GM21723 (cell line): ENCODE measurements at regions not wholly inside any gene's neighbourhood (a gene's known extent, or its start where the extent isn't known, plus 50 kb on each side); places are given as distances from the start of the nearest gene placed in this dataset.
"Not testable (repeated sequence)": the region's sequence is repeated elsewhere in the genome, so short reads cannot be mapped to it uniquely, and the experiment has no call there.

Experiments
- ATAC-seq: cut with Tn5 transposase; IDR thresholded peaks from one replicate; pipeline ENCODE4 v1.9.1; 2021; ENCODE audit warnings: mild to moderate bottlenecking, moderate library complexity; ENCODE audit not compliant: unreplicated experiment

GRCh38 chr5:163938595-163938994 lies 433.2 kb downstream of the MAT2B start:
- no peak for ATAC-seq

GRCh38 chr5:163941079-163941478 lies 435.7 kb downstream of the MAT2B start:
- no peak for ATAC-seq

GRCh38 chr5:163943546-163943945 lies 438.1 kb downstream of the MAT2B start:
- ATAC-seq: no peak

- no peak for ATAC-seq
Measured at GRCh38 chr5:163944738-163945137, 439.3 kb downstream of the MAT2B start.

- no peak for ATAC-seq
Measured at GRCh38 chr5:163947848-163948666, 442.6 kb downstream of the MAT2B start.

DNA sequence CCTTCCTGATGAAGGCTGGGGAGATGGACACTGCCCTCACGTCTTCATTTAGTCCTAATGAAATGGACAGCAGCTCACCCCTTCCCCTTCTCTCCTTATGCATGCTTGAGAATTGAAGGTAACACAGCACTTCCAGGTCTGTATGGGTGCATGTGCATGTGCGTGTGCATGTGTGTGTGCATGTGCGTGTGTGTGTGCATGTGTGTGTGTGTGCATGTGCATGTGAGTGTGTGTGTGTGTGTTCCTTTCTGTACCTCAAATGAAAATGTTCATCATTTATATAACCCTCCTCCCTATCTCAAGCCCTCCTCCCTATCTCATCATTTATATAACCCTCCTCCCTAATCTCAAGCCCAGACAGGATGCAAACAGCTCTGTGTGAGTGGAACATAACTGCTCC lies 444.8 kb downstream of the MAT2B start:
- no peak for ATAC-seq

DNA sequence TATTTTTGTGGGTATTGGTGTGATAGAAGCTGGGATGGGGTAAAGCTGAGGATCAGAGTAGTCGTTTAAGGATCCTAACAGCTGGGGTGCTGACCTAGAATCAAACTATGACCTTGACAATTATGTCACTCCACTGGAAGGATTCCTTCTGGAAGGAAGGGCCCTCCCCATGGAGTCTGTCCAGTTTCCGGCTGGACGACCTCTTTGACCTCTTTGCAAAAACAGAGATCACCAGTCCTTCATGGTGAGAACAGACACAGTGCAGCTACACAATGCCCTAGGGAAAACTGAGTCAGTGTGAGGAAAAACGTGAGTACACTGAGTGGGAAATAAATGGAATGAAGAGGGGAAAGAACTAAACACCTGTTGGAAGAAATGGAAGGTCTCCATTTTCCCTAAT lies 445.6 kb downstream of the MAT2B start:
- no peak for ATAC-seq

DNA sequence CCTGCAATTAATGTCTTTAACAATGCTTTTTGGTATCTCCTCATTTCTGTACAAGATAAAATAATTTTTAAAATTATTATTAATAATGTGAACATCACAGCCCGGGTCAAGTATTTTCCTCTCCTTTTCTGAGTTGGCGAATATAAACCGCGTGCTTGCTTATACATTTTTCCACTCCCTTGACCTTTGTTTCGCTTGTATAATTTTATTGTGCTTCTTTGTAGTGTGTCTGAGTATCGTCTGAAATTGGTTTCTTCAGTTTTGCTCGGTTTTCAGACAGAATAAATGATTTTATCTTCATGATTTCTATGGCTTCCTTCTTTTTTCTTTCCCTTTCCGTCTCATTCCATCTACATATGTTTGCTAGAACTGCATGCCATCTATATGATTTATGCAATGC lies 448.5 kb downstream of the MAT2B start:
- ATAC-seq: no peak

- ATAC-seq: not testable (repeated sequence)
Measured at GRCh38 chr5:163961230-163961629, 455.8 kb downstream of the MAT2B start.

- no peak for ATAC-seq
Measured at GRCh38 chr5:163963881-163964280, 458.5 kb downstream of the MAT2B start.

DNA sequence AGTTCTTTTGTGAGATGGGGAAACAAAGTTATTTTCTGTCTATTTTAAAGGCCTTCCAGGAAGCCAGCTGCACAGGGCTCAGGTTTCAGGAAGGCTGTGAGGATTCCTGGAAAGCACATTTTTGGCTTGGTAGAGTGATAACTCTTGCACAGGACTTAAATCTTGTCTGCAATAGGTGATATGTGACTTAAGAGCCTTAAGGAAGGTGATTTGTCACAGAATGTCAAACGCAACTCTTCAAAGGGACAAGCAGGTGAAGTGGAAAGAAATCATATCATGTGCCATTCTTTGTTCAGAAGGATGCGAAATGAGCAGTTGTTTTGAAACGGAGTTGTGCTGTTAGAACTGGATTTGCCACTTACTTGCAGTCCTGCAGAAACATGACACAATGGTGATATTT lies 459.3 kb downstream of the MAT2B start:
- ATAC-seq: no peak

- ATAC-seq: no peak
Measured at GRCh38 chr5:163967268-163967667, 461.8 kb downstream of the MAT2B start.

DNA sequence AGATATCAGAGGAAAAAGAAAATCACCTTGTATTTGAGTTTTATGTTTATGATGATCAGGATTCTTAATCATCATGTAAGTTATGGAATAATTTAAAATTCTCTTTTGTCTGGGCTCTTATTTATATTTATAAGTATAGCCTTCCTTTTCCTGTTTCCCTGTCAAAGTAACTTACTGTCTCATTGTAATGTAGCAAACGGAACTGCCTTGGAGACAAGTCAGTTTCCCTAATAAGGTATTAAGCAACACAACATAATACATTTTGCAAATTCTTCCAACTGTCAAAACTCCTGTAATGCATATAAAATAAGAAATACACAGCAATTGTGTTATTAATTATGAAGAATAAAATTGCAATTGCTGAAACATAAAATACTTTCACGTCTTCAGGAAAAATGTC lies 463.2 kb downstream of the MAT2B start:
- no peak for ATAC-seq

DNA sequence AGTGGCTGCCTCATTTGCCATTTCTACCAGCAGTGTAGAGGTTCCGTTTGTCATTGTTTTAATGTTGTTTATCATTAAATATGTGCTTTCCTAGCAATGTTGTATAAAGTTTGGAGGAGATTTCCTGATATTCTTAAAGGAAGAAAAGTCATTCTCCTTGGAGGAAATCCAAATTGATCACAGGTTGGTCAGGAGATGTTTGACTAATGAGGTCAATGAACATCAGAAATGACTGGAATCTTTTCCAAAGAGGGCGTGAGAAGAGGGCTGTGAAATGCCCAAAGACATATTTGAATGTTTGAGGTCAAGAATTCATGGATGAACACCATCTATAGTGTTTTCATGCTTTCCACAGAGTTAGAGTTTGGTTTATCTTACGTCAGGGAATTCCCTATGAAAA lies 471.3 kb downstream of the MAT2B start:
- ATAC-seq: no peak

GRCh38 chr5:163978897-163979296 lies 473.5 kb downstream of the MAT2B start:
- no peak for ATAC-seq

GRCh38 chr5:163988566-163988965 lies 483.1 kb downstream of the MAT2B start:
- no peak for ATAC-seq

GRCh38 chr5:163993126-163993525 lies 487.7 kb downstream of the MAT2B start:
- ATAC-seq: no peak

DNA sequence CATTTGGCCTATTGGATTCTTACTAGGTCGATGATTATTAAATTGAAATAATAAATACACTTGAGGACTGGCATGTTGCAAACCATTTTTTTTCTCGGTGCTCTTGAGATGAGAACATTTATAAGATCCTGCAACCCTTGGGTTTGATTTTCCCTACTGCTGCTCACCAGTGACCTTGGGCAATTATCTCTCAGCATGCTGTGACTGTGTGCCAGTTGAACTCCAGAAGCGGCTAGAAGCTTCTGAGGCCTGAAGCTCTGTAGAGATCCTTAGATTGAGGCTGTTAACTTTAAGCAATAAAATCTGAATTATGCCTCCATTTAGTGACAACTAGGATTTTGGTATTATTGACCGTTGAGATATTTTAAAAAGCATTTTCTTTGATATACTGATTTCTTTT lies 489.8 kb downstream of the MAT2B start:
- ATAC-seq: no peak

- ATAC-seq: no peak
Measured at GRCh38 chr5:163997965-163998364, 492.5 kb downstream of the MAT2B start.

- no peak for ATAC-seq
Measured at GRCh38 chr5:164000241-164000640, 494.8 kb downstream of the MAT2B start.

GRCh38 chr5:164000819-164001218 lies 495.4 kb downstream of the MAT2B start:
- ATAC-seq: no peak

- no peak for ATAC-seq
Measured at GRCh38 chr5:164002214-164002613, 496.8 kb downstream of the MAT2B start.

- peak; percentile 50 for ATAC-seq
Measured at GRCh38 chr5:164002628-164003027, 497.2 kb downstream of the MAT2B start.
